ENCODE measurements at regions not wholly inside any gene's neighbourhood (a gene's known extent, or its start where the extent isn't known, plus 50 kb on each side); places are given as distances from the start of the nearest gene placed in this dataset.

GRCh38 chr7:45974540-45975360 lies 53.7 kb upstream of the IGFBP3 start:
- no peak for DNase-seq

- no peak for DNase-seq
Observed at GRCh38 chr7:45973725-45974532, 52.9 kb upstream of the IGFBP3 start.

- no peak for DNase-seq
Observed at GRCh38 chr7:45972629-45973312, 51.7 kb upstream of the IGFBP3 start.

GRCh38 chr7:45971661-45972175 lies 50.6 kb upstream of the IGFBP3 start:
- no peak for DNase-seq

- no peak for DNase-seq
Observed at GRCh38 chr7:45971171-45971570, 50.1 kb upstream of the IGFBP3 start.

Measured in DMS79 (cell line).